SH-SY5Y (cell line): ENCODE measurements at regions not wholly inside any gene's neighbourhood (a gene's known extent, or its start where the extent isn't known, plus 50 kb on each side); places are given as distances from the start of the nearest gene placed in this dataset.

Experiments
- GATA2 ChIP-seq: IDR thresholded peaks from 2 replicates; pipeline ENCODE4 v1.6.1; 2011; ENCODE audit warnings: mild to moderate bottlenecking, low read depth, low read length
- GATA3 ChIP-seq: IDR thresholded peaks from 2 replicates; pipeline ENCODE4 v1.6.1; 2011; ENCODE audit warnings: low read depth, mild to moderate bottlenecking, low read length, moderate library complexity

GRCh38 chr2:217248312-217248935, 388.6 kb upstream of the TNP1 start:
- TF ChIP-seq GATA2 (no peak), GATA3 (no peak)

GRCh38 chr2:217247476-217247875, 387.6 kb upstream of the TNP1 start:
- TF ChIP-seq GATA3 (no peak), GATA2 (no peak)

- TF ChIP-seq GATA3 (no peak), GATA2 (no peak)
These were observed 386.2 kb upstream of the TNP1 start for GRCh38 chr2:217246108-217246507.

- no peak for TF ChIP-seq GATA2
- TF ChIP-seq GATA3: no peak
These were observed 385.0 kb upstream of the TNP1 start for GRCh38 chr2:217244815-217245214.

GRCh38 chr2:217242947-217243346, 383.1 kb upstream of the TNP1 start:
- TF ChIP-seq GATA3 (no peak), GATA2 (no peak)

- TF ChIP-seq GATA3 (no peak), GATA2 (no peak)
These were observed 371.9 kb upstream of the TNP1 start for GRCh38 chr2:217231724-217232123.

- TF ChIP-seq GATA2 (no peak), GATA3 (no peak)
These were observed 371.3 kb upstream of the TNP1 start for GRCh38 chr2:217231212-217231611.

GRCh38 chr2:217228732-217229131, 368.9 kb upstream of the TNP1 start:
- TF ChIP-seq GATA3: no peak
- TF ChIP-seq GATA2: no peak

GRCh38 chr2:217227794-217228193, 367.9 kb upstream of the TNP1 start:
- TF ChIP-seq GATA2 (no peak), GATA3 (no peak)

GRCh38 chr2:217225596-217225995, 365.7 kb upstream of the TNP1 start:
- TF ChIP-seq GATA2 (no peak), GATA3 (no peak)

- TF ChIP-seq GATA3 (no peak), GATA2 (no peak)
These were observed 363.5 kb upstream of the TNP1 start for GRCh38 chr2:217223222-217223930.

GRCh38 chr2:217222309-217222910, 362.5 kb upstream of the TNP1 start:
- no peak for TF ChIP-seq GATA2

GRCh38 chr2:217220228-217221013, 360.6 kb upstream of the TNP1 start:
- TF ChIP-seq GATA2: no peak
- TF ChIP-seq GATA3: no peak

GRCh38 chr2:217219164-217219520, 359.3 kb upstream of the TNP1 start:
- TF ChIP-seq GATA3 (no peak), GATA2 (no peak)
